Nephron progenitor cell (in vitro differentiated cells): ENCODE measurements at regions not wholly inside any gene's neighbourhood (a gene's known extent, or its start where the extent isn't known, plus 50 kb on each side); places are given as distances from the start of the nearest gene placed in this dataset.
"Not testable (repeated sequence)": the region's sequence is repeated elsewhere in the genome, so short reads cannot be mapped to it uniquely, and the experiment has no call there.

Experiments
- DNase-seq: peaks from one replicate; pipeline ENCODE4 v3.0.0; 2021
- H3K27ac Mint-ChIP-seq: 2 replicates; pipeline ENCODE4 v1.8.0; 2021; ENCODE audit warnings: mild to moderate bottlenecking, moderate library complexity, mixed read lengths
- H3K27me3 Mint-ChIP-seq: 2 replicates; pipeline ENCODE4 v1.8.0; 2021; ENCODE audit warnings: mild to moderate bottlenecking, low read depth, mixed read lengths; ENCODE audit not compliant: poor library complexity
- H3K36me3 Mint-ChIP-seq: 2 replicates; pipeline ENCODE4 v1.8.0; 2021; ENCODE audit warnings: low read depth, mixed read lengths
- H3K4me1 Mint-ChIP-seq: 2 replicates; pipeline ENCODE4 v1.8.0; 2021; ENCODE audit warnings: mixed read lengths
- H3K4me3 Mint-ChIP-seq: 2 replicates; pipeline ENCODE4 v1.8.0; 2021; ENCODE audit warnings: mild to moderate bottlenecking, moderate library complexity, mixed read lengths
- H3K9me3 Mint-ChIP-seq: 2 replicates; pipeline ENCODE4 v1.8.0; 2021; ENCODE audit warnings: mild to moderate bottlenecking, moderate library complexity, mixed read lengths
- CTCF ChIP-seq: fragments of 200-600 bp; sonication (generic); IDR thresholded peaks from 2 replicates; pipeline ENCODE4 v1.5.0; 2021; ENCODE audit warnings: antibody characterized with exemption

- H3K9me3 Mint-ChIP-seq, result no peaks in the 10 kb centered on the region
- DNase-seq, result no peak
These were observed 333.6 kb upstream of the RUNX1 start for GRCh38 chr21:35382696-35383095.

GRCh38 chr21:35381743-35382310 lies 332.7 kb upstream of the RUNX1 start:
- TF ChIP-seq CTCF, result no peak
- Mint-ChIP-seq H3K27me3 (no peaks in the 10 kb centered on the region), H3K4me1 (no peaks in the 10 kb centered on the region), H3K27ac (no peak overlapping the region), H3K4me3 (no peak overlapping the region), H3K36me3 (no peaks in the 10 kb centered on the region), H3K9me3 (no peaks in the 10 kb centered on the region)
- DNase-seq, result no peak

More at GRCh38 chr21:35382696-35383095, 333.6 kb upstream of the RUNX1 start:
- no peaks in the 10 kb centered on the region for H3K4me1 Mint-ChIP-seq
- no peak overlapping the region for H3K27ac Mint-ChIP-seq
- no peaks in the 10 kb centered on the region for H3K36me3 Mint-ChIP-seq
- TF ChIP-seq CTCF, result no peak
- H3K27me3 Mint-ChIP-seq, result no peaks in the 10 kb centered on the region
- no peak overlapping the region for H3K4me3 Mint-ChIP-seq

GRCh38 chr21:35380304-35380703 lies 331.2 kb upstream of the RUNX1 start:
- H3K4me3 Mint-ChIP-seq, H3K27me3 Mint-ChIP-seq, H3K36me3 Mint-ChIP-seq, H3K4me1 Mint-ChIP-seq, H3K27ac Mint-ChIP-seq, DNase-seq, H3K9me3 Mint-ChIP-seq: not testable (repeated sequence)

- H3K4me1 Mint-ChIP-seq, result no peaks in the 10 kb centered on the region
- no peak for DNase-seq
- no peak overlapping the region for H3K27ac Mint-ChIP-seq
- H3K4me3 Mint-ChIP-seq, result no peak overlapping the region
- H3K9me3 Mint-ChIP-seq, result no peaks in the 10 kb centered on the region
- H3K36me3 Mint-ChIP-seq, result no peaks in the 10 kb centered on the region
- no peak for TF ChIP-seq CTCF
- no peaks in the 10 kb centered on the region for H3K27me3 Mint-ChIP-seq
These were observed 329.8 kb upstream of the RUNX1 start for GRCh38 chr21:35378881-35379280.

- no peaks in the 10 kb centered on the region for H3K36me3 Mint-ChIP-seq
- TF ChIP-seq CTCF, result no peak
These were observed 328.5 kb upstream of the RUNX1 start for GRCh38 chr21:35377505-35378090.

GRCh38 chr21:35376406-35377135 lies 327.5 kb upstream of the RUNX1 start:
- Mint-ChIP-seq H3K27me3 (no peaks in the 10 kb centered on the region), H3K4me1 (no peaks in the 10 kb centered on the region), H3K27ac (no peak overlapping the region), H3K9me3 (no peaks in the 10 kb centered on the region), H3K36me3 (no peaks in the 10 kb centered on the region), H3K4me3 (no peak overlapping the region)
- no peak for DNase-seq
- TF ChIP-seq CTCF, result no peak

More at GRCh38 chr21:35377505-35378090, 328.5 kb upstream of the RUNX1 start:
- DNase-seq, result no peak
- Mint-ChIP-seq H3K9me3 (no peaks in the 10 kb centered on the region), H3K4me1 (no peaks in the 10 kb centered on the region), H3K27ac (no peak overlapping the region), H3K27me3 (no peaks in the 10 kb centered on the region), H3K4me3 (no peak overlapping the region)
